Suppressor macrophage treated with lipopolysaccharide for 1 hour (primary cell): ENCODE measurements at regions not wholly inside any gene's neighbourhood (a gene's known extent, or its start where the extent isn't known, plus 50 kb on each side); places are given as distances from the start of the nearest gene placed in this dataset.
"Not testable (repeated sequence)": the region's sequence is repeated elsewhere in the genome, so short reads cannot be mapped to it uniquely, and the experiment has no call there.

ENCODE experiments used
- DNase-seq, 3 donors: peaks; one replicate each; pipeline ENCODE4 v3.0.0-alpha.2; 2020 to 2022

DNA sequence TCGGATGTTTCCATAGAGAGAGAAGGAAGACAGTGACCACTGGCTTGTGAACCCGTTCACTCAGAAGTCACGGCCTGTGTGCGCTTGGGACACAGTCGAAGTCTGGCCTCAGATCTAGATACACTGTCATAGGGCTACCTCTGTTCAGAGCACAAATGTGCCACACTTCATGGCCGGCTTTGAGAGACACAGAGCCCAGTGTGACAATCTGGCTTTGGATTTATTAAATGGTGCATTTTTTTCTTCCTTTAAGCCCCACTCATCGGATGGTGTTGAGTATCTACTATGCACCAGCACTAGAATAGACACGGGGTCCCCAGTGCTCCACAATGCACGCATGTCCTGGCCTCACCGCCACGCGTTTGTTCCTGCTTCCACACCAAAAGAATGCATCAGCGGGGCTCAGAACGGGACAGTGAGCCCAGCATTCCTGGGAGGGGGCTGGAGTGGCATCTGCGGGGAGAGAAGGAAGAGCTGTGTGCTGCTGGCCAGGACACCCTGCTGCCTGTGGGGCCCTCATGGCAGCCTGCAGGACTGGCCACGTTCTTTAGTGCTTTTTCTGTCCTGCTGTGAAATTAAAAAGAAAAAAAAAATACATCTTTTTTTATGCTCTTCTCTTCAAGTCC lies 738.9 kb upstream of the SALL3 start:
- no peak for DNase-seq

DNA sequence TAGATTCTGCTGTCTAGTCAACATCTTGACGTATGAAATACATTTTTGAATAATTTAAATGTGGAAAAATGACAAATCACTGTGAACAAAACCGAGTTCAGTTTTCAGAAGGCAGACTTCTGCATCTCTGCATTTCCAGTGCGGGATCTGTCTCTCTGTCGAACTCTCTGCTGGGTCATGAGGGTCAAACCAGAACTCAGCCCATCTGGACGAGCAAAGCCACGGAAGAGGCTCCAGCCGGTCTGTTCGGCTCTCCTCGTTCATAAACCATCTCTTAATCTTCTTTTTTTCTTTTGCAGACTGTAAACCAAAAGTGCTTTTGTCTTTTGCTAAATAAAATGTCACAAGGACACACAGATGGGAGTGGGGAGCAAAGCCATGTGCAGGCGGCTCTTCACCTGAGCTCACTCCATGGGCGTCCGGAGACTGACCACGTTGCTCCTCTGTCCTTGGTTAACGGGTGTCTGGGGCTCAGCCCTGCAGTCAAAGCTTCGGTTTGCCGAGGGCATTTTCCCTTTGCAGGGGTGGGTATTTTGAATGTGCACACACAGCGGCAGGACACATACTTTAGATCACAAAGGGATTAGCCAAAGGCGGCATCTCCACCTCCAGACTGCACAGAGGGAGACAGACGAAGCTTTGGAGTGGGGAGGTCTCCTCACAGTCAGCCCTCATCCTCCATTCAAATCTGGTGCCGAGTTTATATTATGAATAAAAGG lies 737.9 kb upstream of the SALL3 start:
- no peak for DNase-seq

GRCh38 chr18:78242254-78242643 lies 737.4 kb upstream of the SALL3 start:
- no peak for DNase-seq

DNA sequence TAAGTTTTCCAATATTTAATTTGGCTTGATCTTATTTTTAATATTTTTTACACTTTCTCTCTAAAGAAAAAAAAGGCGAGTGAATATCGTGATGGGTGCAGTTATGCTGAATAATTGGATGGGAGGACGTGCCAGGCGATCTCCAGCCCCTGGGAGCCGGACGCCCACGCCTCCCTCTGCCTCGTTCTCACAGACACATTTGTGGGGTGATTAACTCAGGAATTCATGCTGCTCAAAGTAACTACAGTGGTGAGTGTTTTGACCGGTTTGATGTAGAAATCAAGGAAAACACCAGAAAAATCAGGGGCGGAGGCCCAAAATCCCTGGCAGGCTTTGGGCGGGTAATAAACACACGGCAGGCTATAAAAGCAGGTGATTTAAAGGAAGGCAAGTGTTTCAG lies 736.8 kb upstream of the SALL3 start:
- no peak for DNase-seq

- DNase-seq, result no peak
Measured at GRCh38 chr18:78244779-78245178, 734.8 kb upstream of the SALL3 start.

DNA sequence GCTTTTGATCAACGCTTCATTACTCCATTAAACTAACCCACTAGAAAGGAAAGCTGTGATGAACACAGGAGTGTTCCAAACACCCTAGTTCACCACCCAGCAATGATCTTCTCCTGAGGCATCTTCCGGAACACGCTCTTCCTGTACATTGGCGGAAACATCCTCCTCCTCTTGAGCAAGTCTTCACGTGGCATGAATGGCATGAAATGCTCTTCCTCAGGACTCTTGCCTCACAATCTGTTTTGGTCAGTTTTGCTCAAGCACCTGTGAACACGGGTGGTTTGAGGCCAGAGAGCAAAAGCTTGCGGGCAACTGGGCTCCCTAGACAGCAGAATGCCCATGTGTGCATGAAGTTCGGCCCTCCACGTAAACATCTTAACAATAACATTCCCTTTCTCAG lies 734.2 kb upstream of the SALL3 start:
- no peak for DNase-seq

- no peak for DNase-seq
Measured at GRCh38 chr18:78246050-78246449, 733.6 kb upstream of the SALL3 start.

- DNase-seq, result no peak
Measured at GRCh38 chr18:78246588-78246987, 733.0 kb upstream of the SALL3 start.

- DNase-seq, result no peak
Measured at GRCh38 chr18:78247615-78248289, 731.9 kb upstream of the SALL3 start.

DNA sequence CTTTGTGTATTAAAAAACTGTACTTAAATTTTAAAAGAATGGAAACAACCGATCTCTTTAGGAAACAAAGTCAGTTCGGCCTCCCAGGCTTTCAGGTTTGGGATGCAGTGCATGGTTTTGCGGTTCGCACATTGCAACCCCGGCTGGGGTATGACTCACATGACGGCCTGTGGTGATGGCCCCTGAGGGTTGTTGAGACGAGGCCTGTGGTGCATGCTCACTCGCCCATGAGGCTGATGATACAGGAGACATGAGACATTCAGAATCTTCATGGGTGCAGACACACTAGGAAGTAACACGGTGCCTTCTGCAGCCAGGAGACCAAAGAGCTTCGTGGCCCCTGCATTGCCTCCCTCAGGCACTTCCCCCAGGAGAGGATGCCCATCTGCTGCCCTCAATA lies 724.6 kb upstream of the SALL3 start:
- DNase-seq, result no peak

DNA sequence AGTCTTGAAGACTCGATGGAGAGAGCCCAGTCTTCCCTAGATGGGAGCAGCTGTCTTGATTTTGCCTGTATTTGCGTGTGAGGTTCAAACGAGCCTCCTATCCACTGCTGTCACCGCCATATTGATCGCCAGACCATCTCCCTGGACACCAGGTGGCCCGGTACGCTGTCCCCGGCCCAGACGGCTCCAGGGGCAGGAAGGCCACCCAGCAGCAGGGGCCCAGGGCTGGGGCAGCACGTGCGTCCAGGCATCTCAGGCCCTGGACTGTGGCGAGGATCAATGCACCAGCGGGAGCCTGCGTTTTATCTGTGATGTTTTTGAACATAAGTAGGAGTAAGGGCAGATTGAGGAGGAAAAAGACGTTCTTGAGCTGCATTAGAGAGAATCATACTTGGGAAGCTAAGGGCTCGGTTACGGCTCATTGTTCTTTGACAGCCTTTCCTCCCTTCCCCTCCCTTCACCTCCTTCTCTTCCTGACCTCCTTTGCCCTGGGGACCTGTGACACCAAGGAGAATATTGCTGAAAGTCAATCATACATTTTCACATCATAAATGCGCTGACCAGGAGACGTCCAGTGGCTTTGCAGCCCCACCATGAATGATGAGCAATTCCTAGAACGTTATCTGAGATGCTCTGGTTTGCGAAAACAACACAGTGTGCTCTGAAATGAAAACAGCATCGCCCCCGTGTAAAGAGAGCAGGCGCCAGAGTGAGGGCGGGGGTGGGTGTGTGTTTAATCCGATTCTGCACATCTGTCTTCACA lies 711.2 kb upstream of the SALL3 start:
- no peak for DNase-seq

GRCh38 chr18:78271790-78272189 lies 707.8 kb upstream of the SALL3 start:
- DNase-seq, result no peak

DNA sequence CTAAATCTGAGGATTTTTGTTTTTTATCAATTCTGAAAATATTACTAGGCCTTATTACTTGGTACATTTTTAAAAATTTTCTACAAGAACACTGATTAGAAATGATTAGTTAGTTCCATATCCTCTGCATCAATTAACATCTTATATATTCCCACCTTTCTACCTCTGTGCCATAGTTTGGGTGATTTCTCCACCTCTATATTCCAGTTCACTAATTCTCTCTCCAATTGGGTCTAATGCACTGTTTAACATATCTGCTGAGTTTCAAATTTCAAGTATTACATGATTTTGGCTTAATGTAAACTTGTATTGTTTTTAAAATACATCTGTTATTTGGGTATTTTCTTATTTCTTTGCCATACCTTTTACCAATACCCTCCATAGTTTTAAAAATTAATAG lies 705.7 kb upstream of the SALL3 start:
- no peak for DNase-seq

GRCh38 chr18:78283425-78283824 lies 696.2 kb upstream of the SALL3 start:
- not testable (repeated sequence) for DNase-seq

DNA sequence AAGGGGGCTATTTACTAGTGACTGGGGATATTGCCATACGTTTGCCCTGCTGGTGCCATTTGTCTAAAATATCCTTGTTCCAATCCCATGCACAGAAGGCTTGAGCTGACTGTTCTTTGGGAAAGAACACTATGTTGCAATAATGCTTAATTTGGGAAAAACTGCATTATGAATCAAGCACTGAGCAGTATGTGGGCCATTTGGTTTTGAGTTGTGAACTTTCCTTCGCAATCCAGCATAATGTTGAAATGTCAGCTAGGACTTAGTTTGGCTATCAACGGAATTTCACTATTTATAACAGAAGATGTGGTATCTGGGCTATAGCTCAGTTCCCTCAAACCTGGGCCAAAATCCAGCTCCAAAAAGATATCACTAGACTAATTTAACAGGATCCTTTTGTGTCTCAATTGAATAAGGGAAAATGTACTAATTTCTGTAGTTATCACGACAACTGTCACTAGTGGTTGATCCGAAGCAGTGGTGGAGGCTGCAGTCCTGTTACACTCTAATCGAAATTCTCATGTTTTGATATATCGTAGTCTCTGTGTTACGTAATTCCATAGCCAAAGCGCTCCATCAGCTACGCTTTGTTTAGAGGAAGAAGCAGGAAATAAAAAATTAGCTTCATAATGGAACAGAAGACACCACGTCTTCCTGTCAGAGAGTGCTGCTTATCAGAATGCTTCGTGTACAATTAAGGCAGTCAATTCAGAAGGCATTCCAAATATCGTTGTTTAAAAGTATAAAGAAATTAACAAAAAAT lies 686.8 kb upstream of the SALL3 start:
- DNase-seq, result no peak

- DNase-seq, result no peak
Measured at GRCh38 chr18:78293540-78293939, 686.1 kb upstream of the SALL3 start.

DNA sequence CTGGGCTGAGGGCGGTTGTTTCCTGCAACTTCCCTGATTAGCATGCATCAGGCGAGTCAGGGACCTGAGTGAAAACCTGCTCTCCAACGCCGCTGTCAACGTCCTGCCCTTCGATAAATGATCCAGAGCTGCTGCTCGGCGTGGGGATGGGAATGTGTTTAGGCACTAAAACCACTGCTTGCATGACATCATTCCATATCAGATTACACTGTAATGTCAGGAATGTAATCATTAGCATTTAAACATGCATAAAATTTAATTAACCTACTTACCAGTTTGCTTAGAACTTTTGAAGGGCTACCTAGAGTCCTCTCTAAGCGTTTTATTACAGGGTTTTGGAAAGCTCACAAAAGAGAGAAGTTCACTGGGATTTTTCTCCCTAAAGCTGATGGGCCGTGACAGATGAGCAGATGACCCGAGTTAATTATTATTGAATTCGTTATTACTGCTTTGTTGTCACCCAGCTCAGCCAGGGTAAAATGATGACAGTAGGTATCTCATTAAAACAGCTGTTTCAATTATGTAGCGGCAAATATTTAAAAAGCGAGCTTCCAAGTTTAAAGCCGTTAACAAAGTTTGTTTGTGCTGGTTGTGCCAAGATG lies 685.6 kb upstream of the SALL3 start:
- DNase-seq, result no peak

- no peak for DNase-seq
Measured at GRCh38 chr18:78295262-78295661, 684.4 kb upstream of the SALL3 start.

DNA sequence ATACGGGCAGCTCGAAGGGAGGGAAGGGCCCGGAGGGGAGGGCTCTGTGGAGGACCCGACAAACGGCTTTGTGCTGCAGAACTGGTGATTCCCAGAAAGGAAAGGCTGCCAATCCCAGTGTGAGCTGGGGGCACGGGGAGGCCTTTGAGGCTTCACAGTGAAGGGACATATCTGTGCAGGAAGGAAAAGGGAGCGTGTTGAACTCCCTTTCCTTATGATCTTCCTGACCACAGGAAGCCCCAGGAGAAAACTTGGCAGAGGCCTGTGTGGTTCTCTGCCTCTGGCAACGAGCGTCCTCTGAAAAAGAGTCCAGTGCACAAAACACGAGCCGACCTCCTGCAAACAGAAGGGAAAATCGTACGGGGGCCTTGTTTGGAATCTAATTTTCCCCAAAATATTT lies 683.5 kb upstream of the SALL3 start:
- no peak for DNase-seq

DNA sequence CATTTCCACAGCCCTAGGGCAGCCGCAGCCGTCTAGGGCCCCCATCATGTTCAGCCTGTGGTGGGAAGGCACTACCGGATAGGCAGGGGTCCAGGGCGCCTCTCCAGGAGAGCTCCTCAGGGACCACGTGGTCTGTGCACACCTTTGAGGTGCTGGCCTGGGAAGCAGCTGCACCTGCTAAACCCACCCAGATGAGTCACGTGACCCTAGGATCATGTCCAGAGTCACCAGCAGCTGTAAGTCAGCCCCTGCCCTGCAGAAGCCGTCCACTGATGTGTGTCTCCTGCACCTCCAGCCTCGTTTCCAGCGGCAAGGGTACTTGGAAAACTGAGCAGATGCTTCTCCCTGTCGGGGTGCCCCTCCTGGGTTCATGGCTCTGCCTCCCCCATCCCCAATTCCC lies 682.6 kb upstream of the SALL3 start:
- no peak for DNase-seq

DNA sequence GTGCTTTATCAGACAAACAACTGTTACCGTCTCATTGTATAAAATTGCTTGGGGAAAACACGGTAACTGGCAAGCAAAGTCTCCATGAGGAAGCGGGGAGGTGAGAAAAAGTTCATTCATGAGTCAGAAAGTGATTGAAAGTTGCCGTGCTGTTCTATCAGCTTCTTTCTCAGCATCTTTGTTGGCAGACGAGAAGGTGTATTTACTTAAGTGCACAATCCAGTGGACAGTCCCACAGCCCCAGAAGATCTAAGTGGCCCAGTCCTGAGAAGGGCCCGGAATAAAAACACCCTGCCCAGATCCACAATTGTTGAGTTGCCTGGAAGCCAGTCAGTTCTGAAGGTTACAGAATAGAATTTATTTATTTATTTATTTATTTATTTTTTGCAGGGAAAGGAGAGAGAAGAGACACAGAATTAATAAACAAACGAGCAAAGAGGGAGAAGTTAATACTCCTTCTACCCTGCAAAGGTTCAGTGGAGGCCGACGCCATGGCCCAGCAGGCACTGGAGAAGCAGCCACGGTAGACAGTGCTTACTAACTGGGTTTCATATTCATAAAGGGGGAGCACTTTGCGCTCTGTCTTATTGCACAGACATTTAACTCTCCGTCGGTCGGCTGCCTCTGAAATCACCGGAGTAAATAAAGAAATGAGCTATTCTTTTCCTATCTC lies 676.0 kb upstream of the SALL3 start:
- no peak for DNase-seq
